ENCODE measurements at regions not wholly inside any gene's neighbourhood (a gene's known extent, or its start where the extent isn't known, plus 50 kb on each side); places are given as distances from the start of the nearest gene placed in this dataset.

GRCh38 chr13:88188986-88189385 is 517.8 kb downstream of the SLITRK5 start:
- TF ChIP-seq POLR2A (IDR thresholded peaks at IDR 0.05) (no peak), CTCF (IDR thresholded peaks at IDR 0.05) (no peak), EP300 (IDR thresholded peaks at IDR 0.05; ENCODE audit: low read depth) (no peak), POLR2AphosphoS5 (IDR thresholded peaks at IDR 0.05) (no peak)
- WGBS, 2 donors (ENCODE audit: low coverage in 1 of 2) = 72 to 76% methylated on average over 2 to 3 of the region's 3 CpGs
- Histone ChIP-seq H3K27ac (no peak overlapping the region), H3K36me3 (no peaks in the 10 kb centered on the region), H3K4me1 (no peaks in the 10 kb centered on the region), H3K27me3 (no peaks in the 10 kb centered on the region), H3K9me3 (no peaks in the 10 kb centered on the region), H3K4me3 (no peak overlapping the region)
- in situ Hi-C loops (cut with MboI; ENCODE audit: low pct_ligation_motif_present in 1 of 4, low pct_unique_long_range_greater_than_20kb in 1 of 4, low sequenced_read_pairs in 3 of 4) = no loop called here
- intact Hi-C loops (cut with DNase I; ENCODE audit: low total_unique reads) = no loop called here
- DNase-seq = no peak

GRCh38 chr13:88189728-88190127 is 518.6 kb downstream of the SLITRK5 start:
- in situ Hi-C loops (cut with MboI; ENCODE audit: low pct_ligation_motif_present in 1 of 4, low pct_unique_long_range_greater_than_20kb in 1 of 4, low sequenced_read_pairs in 3 of 4) = no loop called here
- DNase-seq = no peak
- Histone ChIP-seq H3K27ac (no peak overlapping the region), H3K27me3 (no peaks in the 10 kb centered on the region), H3K9me3 (no peaks in the 10 kb centered on the region), H3K4me3 (no peak overlapping the region), H3K4me1 (no peaks in the 10 kb centered on the region), H3K36me3 (no peaks in the 10 kb centered on the region)
- TF ChIP-seq CTCF (IDR thresholded peaks at IDR 0.05) (no peak), POLR2A (IDR thresholded peaks at IDR 0.05) (no peak), EP300 (IDR thresholded peaks at IDR 0.05; ENCODE audit: low read depth) (no peak), POLR2AphosphoS5 (IDR thresholded peaks at IDR 0.05) (no peak)
- WGBS, 2 donors (ENCODE audit: low coverage in 1 of 2) = 53 to 61% methylated on average over 2 of the region's 2 CpGs
- intact Hi-C loops (cut with DNase I; ENCODE audit: low total_unique reads) = no loop called here

GRCh38 chr13:88196106-88196505 is 524.9 kb downstream of the SLITRK5 start:
- Histone ChIP-seq H3K27me3 (no peaks in the 10 kb centered on the region), H3K27ac (no peak overlapping the region), H3K4me3 (no peak overlapping the region), H3K4me1 (no peaks in the 10 kb centered on the region), H3K36me3 (no peaks in the 10 kb centered on the region), H3K9me3 (no peaks in the 10 kb centered on the region)
- TF ChIP-seq EP300 (IDR thresholded peaks at IDR 0.05; ENCODE audit: low read depth) (no peak), CTCF (IDR thresholded peaks at IDR 0.05) (no peak), POLR2AphosphoS5 (IDR thresholded peaks at IDR 0.05) (no peak), POLR2A (IDR thresholded peaks at IDR 0.05) (no peak)
- intact Hi-C loops (cut with DNase I; ENCODE audit: low total_unique reads) (no loop called here), in situ Hi-C loops (cut with MboI; ENCODE audit: low pct_ligation_motif_present in 1 of 4, low pct_unique_long_range_greater_than_20kb in 1 of 4, low sequenced_read_pairs in 3 of 4) (no loop called here)
- WGBS, 2 donors (ENCODE audit: low coverage in 1 of 2) = 50 to 73% methylated on average over 1 to 3 of the region's 3 CpGs
- no peak for DNase-seq

GRCh38 chr13:88217372-88217771 is 546.2 kb downstream of the SLITRK5 start:
- no peak overlapping the region for H3K27ac ChIP-seq
- WGBS, 2 donors (ENCODE audit: low coverage in 1 of 2) = 70 to 74% methylated on average over 6 of the region's 6 CpGs
- no peaks in the 10 kb centered on the region for H3K4me1 ChIP-seq
- H3K36me3 ChIP-seq = no peaks in the 10 kb centered on the region
- H3K27me3 ChIP-seq = no peaks in the 10 kb centered on the region
- no peak overlapping the region for H3K4me3 ChIP-seq
- TF ChIP-seq POLR2AphosphoS5 (IDR thresholded peaks at IDR 0.05) = no peak
- TF ChIP-seq POLR2A (IDR thresholded peaks at IDR 0.05) = no peak
- intact Hi-C loops (cut with DNase I; ENCODE audit: low total_unique reads) (no loop called here), in situ Hi-C loops (cut with MboI; ENCODE audit: low pct_ligation_motif_present in 1 of 4, low pct_unique_long_range_greater_than_20kb in 1 of 4, low sequenced_read_pairs in 3 of 4) (no loop called here)
- DNase-seq = no peak
- no peaks in the 10 kb centered on the region for H3K9me3 ChIP-seq

GRCh38 chr13:88217883-88218282 is 546.7 kb downstream of the SLITRK5 start:
- Histone ChIP-seq H3K27ac (no peak overlapping the region), H3K36me3 (no peaks in the 10 kb centered on the region), H3K4me1 (no peaks in the 10 kb centered on the region), H3K27me3 (no peaks in the 10 kb centered on the region), H3K9me3 (no peaks in the 10 kb centered on the region), H3K4me3 (no peak overlapping the region)
- in situ Hi-C loops (cut with MboI; ENCODE audit: low pct_ligation_motif_present in 1 of 4, low pct_unique_long_range_greater_than_20kb in 1 of 4, low sequenced_read_pairs in 3 of 4) = no loop called here
- TF ChIP-seq CTCF (IDR thresholded peaks at IDR 0.05) (no peak), POLR2A (IDR thresholded peaks at IDR 0.05) (no peak), POLR2AphosphoS5 (IDR thresholded peaks at IDR 0.05) (no peak), EP300 (IDR thresholded peaks at IDR 0.05; ENCODE audit: low read depth) (no peak)
- 88 to 90% methylated on average over 2 of the region's 2 CpGs for WGBS, 2 donors (ENCODE audit: low coverage in 1 of 2)
- DNase-seq = no peak
- intact Hi-C loops (cut with DNase I; ENCODE audit: low total_unique reads) = no loop called here
